Sigmoid colon (tissue), 6 donors: ENCODE measurements at regions not wholly inside any gene's neighbourhood (a gene's known extent, or its start where the extent isn't known, plus 50 kb on each side); places are given as distances from the start of the nearest gene placed in this dataset.

Experiments
- DNase-seq: peaks from one replicate; pipeline ENCODE4 v3.0.0-alpha.2; 2019
- H3K27ac ChIP-seq, 4 donors: fragments of 200-600 bp; sonication (generic); one replicate each; pipeline ENCODE4 v1.5.1; 2016 to 2019; ENCODE audit warnings: mild to moderate bottlenecking in 1 of 4
- H3K27me3 ChIP-seq, 3 donors: fragments of 200-600 bp; sonication (generic); one replicate each; pipeline ENCODE4 v1.5.1; 2019; ENCODE audit warnings: mild to moderate bottlenecking in 1 of 3
- H3K36me3 ChIP-seq, 4 donors: fragments of 200-600 bp; sonication (generic); one replicate each; pipeline ENCODE4 v1.5.1; 2016 to 2019
- H3K4me1 ChIP-seq, 4 donors: fragments of 200-600 bp; sonication (generic); one replicate each; pipeline ENCODE4 v1.5.1; 2017 to 2019
- H3K4me3 ChIP-seq, 4 donors: fragments of 200-600 bp; sonication (generic); one replicate each; pipeline ENCODE4 v1.5.1; 2017 to 2019; ENCODE audit warnings: mild to moderate bottlenecking in 2 of 4, moderate library complexity in 1 of 4
- H3K9me3 ChIP-seq, 4 donors: fragments of 200-600 bp in 3 of 4; sonication (generic) in 3 of 4; one replicate each; pipeline versions ENCODE4 v1.5.1 to v1.6.1; 2013 to 2019
- CTCF ChIP-seq, 4 experiments: fragments of 450-650 bp in 3 of 4; fragments of 200-600 bp in 1 of 4; IDR thresholded peaks; one replicate each; pipeline ENCODE4 v1.5.1; 2016 to 2019; ENCODE audit warnings: antibody characterized with exemption in 4 of 4, mild to moderate bottlenecking in 3 of 4, moderate library complexity in 2 of 4
- EP300 ChIP-seq, 4 donors: sonication (generic); formaldehyde crosslinking; IDR thresholded peaks; one replicate each; pipeline ENCODE4 v1.6.1; 2017; ENCODE audit warnings: antibody characterized with exemption in 4 of 4
- POLR2A ChIP-seq, 2 donors: fragments of 450-650 bp; IDR thresholded peaks; one replicate each; pipeline ENCODE4 v1.6.1; 2016; ENCODE audit warnings: antibody characterized with exemption in 2 of 2, mild to moderate bottlenecking in 2 of 2, moderate library complexity in 2 of 2
- POLR2AphosphoS5 ChIP-seq, 4 donors: sonication (generic); formaldehyde crosslinking; IDR thresholded peaks; one replicate each; pipeline ENCODE4 v1.6.1; 2017; ENCODE audit warnings: antibody characterized with exemption in 4 of 4
- WGBS, 2 donors: extraction: QIAGEN DNeasy Blood & Tissue Kit; methylation state at CpG; one replicate each; pipeline ENCODE4 v1.1.7; 2013; 5-methylcytosine and 5-hydroxymethylcytosine counted together
- intact Hi-C: fragments of 100-400 bp; cut with DNase I; formaldehyde crosslinking; loops from one replicate; pipeline ENCODE4 v1.15.1; 2023
- donor health status: healthy with polysubstance abuse.
- donor health status: healthy.

- Histone ChIP-seq H3K4me3 (no peak overlapping the region), H3K4me1 (no peaks in the 10 kb centered on the region), H3K9me3 (no peaks in the 10 kb centered on the region), H3K27ac (no peak overlapping the region), H3K27me3 (no peaks in the 10 kb centered on the region), H3K36me3 (no peaks in the 10 kb centered on the region)
- intact Hi-C loops = loop anchor here (5.0 to 10.0 kb wide), 2 partner anchors 1106 to 1409 kb away; partner anchors contain the start of gene DSEL
- DNase-seq = peak; percentile 66
- 3 to 4% methylated on average over 3 of the region's 3 CpGs for WGBS, 2 donors
- no peak for TF ChIP-seq EP300 (IDR thresholded peaks at IDR 0.05)
- TF ChIP-seq CTCF (IDR thresholded peaks at IDR 0.05) = peak in 3 of 4 experiments; percentile 36 to 66 (median 53)
These were observed 91.6 kb downstream of the TMX3 start for GRCh38 chr18:68623342-68623741.

GRCh38 chr18:68611311-68611710 lies 103.6 kb downstream of the TMX3 start:
- H3K36me3 ChIP-seq = no peaks in the 10 kb centered on the region
- no peaks in the 10 kb centered on the region for H3K27me3 ChIP-seq
- DNase-seq = no peak
- intact Hi-C loops = no loop called here
- peaks cover 0 to 7% (median 3%) of the 10 kb centered on the region in 4 donors for H3K4me1 ChIP-seq
- 80 to 82% methylated on average over 4 of the region's 4 CpGs for WGBS, 2 donors
- no peaks in the 10 kb centered on the region for H3K9me3 ChIP-seq
- H3K4me3 ChIP-seq = no peak overlapping the region
- TF ChIP-seq EP300 (IDR thresholded peaks at IDR 0.05) = no peak
- TF ChIP-seq POLR2A (IDR thresholded peaks at IDR 0.05) = no peak
- no peak for TF ChIP-seq POLR2AphosphoS5 (IDR thresholded peaks at IDR 0.05)
- no peak for TF ChIP-seq CTCF (IDR thresholded peaks at IDR 0.05)
- H3K27ac ChIP-seq = no peak overlapping the region

DNA sequence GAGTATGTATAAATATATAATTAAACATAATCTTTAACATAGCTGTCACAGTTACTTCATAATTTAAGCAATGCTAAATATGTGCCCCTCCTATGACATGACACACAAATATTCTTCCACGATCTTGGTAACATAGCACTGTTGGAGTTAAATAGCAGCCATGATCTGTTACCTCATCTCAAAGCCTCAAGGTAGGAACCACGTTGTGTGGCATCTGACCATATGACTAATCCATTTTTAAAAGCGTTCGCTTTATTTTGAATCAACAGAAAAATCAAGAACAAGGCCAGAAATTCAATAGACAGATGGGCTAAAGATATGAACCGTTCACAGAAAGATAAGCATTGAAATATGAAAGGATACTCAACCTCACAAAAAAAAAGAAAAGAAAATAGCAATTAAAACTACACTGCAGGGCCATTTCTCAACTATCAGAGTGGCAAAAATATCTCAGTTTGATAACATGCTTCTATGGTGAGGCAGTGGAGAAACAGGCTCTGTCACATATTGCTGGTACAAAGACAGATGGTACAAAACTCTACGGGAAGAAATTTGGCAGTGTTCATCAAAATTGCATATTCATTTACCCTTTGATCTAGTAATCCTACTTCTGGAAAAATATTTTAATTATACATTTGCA lies 105.9 kb downstream of the TMX3 start:
- no peaks in the 10 kb centered on the region for H3K27me3 ChIP-seq
- H3K9me3 ChIP-seq = no peaks in the 10 kb centered on the region
- WGBS, 2 donors = 81 to 82% methylated on average over 6 of the region's 6 CpGs
- TF ChIP-seq CTCF (IDR thresholded peaks at IDR 0.05) (no peak), POLR2A (IDR thresholded peaks at IDR 0.05) (no peak), EP300 (IDR thresholded peaks at IDR 0.05) (no peak), POLR2AphosphoS5 (IDR thresholded peaks at IDR 0.05) (no peak)
- no peak for DNase-seq
- no peaks in the 10 kb centered on the region for H3K36me3 ChIP-seq
- peaks cover 0 to 7% (median 3%) of the 10 kb centered on the region in 4 donors for H3K4me1 ChIP-seq
- no peak overlapping the region for H3K27ac ChIP-seq
- intact Hi-C loops = no loop called here
- no peak overlapping the region for H3K4me3 ChIP-seq

- Histone ChIP-seq H3K27ac (no peak overlapping the region), H3K9me3 (no peaks in the 10 kb centered on the region), H3K36me3 (no peaks in the 10 kb centered on the region), H3K4me3 (no peak overlapping the region), H3K4me1 (peaks cover 0 to 7% (median 3%) of the 10 kb centered on the region in 4 donors), H3K27me3 (no peaks in the 10 kb centered on the region)
- TF ChIP-seq POLR2A (IDR thresholded peaks at IDR 0.05) (no peak), POLR2AphosphoS5 (IDR thresholded peaks at IDR 0.05) (no peak), EP300 (IDR thresholded peaks at IDR 0.05) (no peak), CTCF (IDR thresholded peaks at IDR 0.05) (no peak)
- intact Hi-C loops = no loop called here
- DNase-seq = no peak
- 90 to 93% methylated on average over 2 of the region's 2 CpGs for WGBS, 2 donors
These were observed 107.1 kb downstream of the TMX3 start for GRCh38 chr18:68607852-68608251.

- Histone ChIP-seq H3K36me3 (no peaks in the 10 kb centered on the region), H3K4me1 (peaks cover 0 to 7% (median 3%) of the 10 kb centered on the region in 4 donors), H3K27me3 (no peaks in the 10 kb centered on the region), H3K27ac (no peak overlapping the region), H3K4me3 (no peak overlapping the region), H3K9me3 (no peaks in the 10 kb centered on the region)
- WGBS, 2 donors = 51 to 62% methylated on average over 1 of the region's 1 CpG
- intact Hi-C loops = no loop called here
- TF ChIP-seq CTCF (IDR thresholded peaks at IDR 0.05) = no peak
- TF ChIP-seq POLR2AphosphoS5 (IDR thresholded peaks at IDR 0.05) = no peak
- TF ChIP-seq EP300 (IDR thresholded peaks at IDR 0.05) = no peak
- no peak for TF ChIP-seq POLR2A (IDR thresholded peaks at IDR 0.05)
- DNase-seq = no peak
These were observed 110.7 kb downstream of the TMX3 start for GRCh38 chr18:68604256-68604655.
